H1 (cell line): ENCODE measurements at regions not wholly inside any gene's neighbourhood (a gene's known extent, or its start where the extent isn't known, plus 50 kb on each side); places are given as distances from the start of the nearest gene placed in this dataset.

Source experiments
- CTCF ChIA-PET: fragments of 300-600 bp; sonication (Branson Sonifier 250); formaldehyde crosslinking; loops from one replicate; lab custom pipeline; 2021; ENCODE audit not compliant: partially characterized antibody; lab: Charles Lee
- POLR2A ChIA-PET: fragments of 300-600 bp; sonication (Branson Sonifier 250); formaldehyde crosslinking; loops from one replicate; lab custom pipeline; 2021; ENCODE audit warnings: inconsistent platforms; ENCODE audit not compliant: partially characterized antibody; lab: Charles Lee
- DNase-seq, 2 experiments: peaks; one replicate each; pipeline versions ENCODE4 v3.0.0 to v3.0.0-alpha.2; 2010 to 2022; ENCODE audit warnings: low spot score in 2 of 2, low read depth in 1 of 2, mixed read lengths in 1 of 2
- FAIRE-seq: peaks from 2 replicates; lab custom pipeline; 2011; peaks lifted over from hg19 to GRCh38; lab: Jason Lieb, UNC
- H2AFZ ChIP-seq: 2 replicates; pipeline ENCODE4 v1.8.1; 2012; ENCODE audit warnings: low read length, inconsistent platforms
- H2AK5ac ChIP-seq: 2 replicates; pipeline ENCODE4 v1.6.1; 2013; ENCODE audit warnings: low read depth, low read length
- H2BK120ac ChIP-seq: replicated peaks from 2 replicates; pipeline ENCODE3; 2013; ENCODE audit warnings: low read depth, low read length, inconsistent platforms
- H2BK12ac ChIP-seq: 2 replicates; pipeline ENCODE4 v1.6.1; 2013; ENCODE audit warnings: low read depth, low read length
- H2BK15ac ChIP-seq: 2 replicates; pipeline ENCODE4 v1.6.1; 2013; ENCODE audit warnings: low read length
- H2BK20ac ChIP-seq: 2 replicates; pipeline ENCODE4 v1.6.1; 2013; ENCODE audit warnings: low read length
- H2BK5ac ChIP-seq: 2 replicates; pipeline ENCODE4 v1.6.1; 2013; ENCODE audit warnings: low read depth, low read length
- H3K14ac ChIP-seq: 2 replicates; pipeline ENCODE4 v1.6.1; 2013; ENCODE audit warnings: inconsistent platforms; ENCODE audit not compliant: insufficient read length
- H3K18ac ChIP-seq: 2 replicates; pipeline ENCODE4 v1.6.1; 2013; ENCODE audit warnings: low read length; ENCODE audit errors: extremely low read depth
- H3K23ac ChIP-seq: 2 replicates; pipeline ENCODE4 v1.6.1; 2013; ENCODE audit warnings: inconsistent platforms; ENCODE audit not compliant: insufficient read length
- H3K23me2 ChIP-seq: 2 replicates; pipeline ENCODE4 v1.6.1; 2013; ENCODE audit warnings: low read depth, low read length
- H3K27ac ChIP-seq: 2 replicates; pipeline ENCODE4 v1.6.1; 2011; ENCODE audit warnings: low read depth, low read length, inconsistent platforms
- H3K27me3 ChIP-seq, 4 experiments: replicated peaks in 1 of 4; 1 replicate in 1 of 4; 2 replicates in 3 of 4; pipeline versions ENCODE4 v1.6.1 to v1.8.1; 2011 to 2013; ENCODE audit warnings: low read length in 3 of 4, mild to moderate bottlenecking in 3 of 4, inconsistent platforms in 2 of 4, mixed read lengths in 2 of 4, moderate library complexity in 1 of 4; ENCODE audit not compliant: control insufficient read depth in 3 of 4, insufficient read depth in 3 of 4; ENCODE audit errors: extremely low read depth in 1 of 4
- H3K36me3 ChIP-seq, 4 experiments: 2 replicates each; pipeline versions ENCODE4 v1.6.1 to v1.8.1; 2011 to 2013; ENCODE audit warnings: mild to moderate bottlenecking in 4 of 4, low read length in 3 of 4, moderate library complexity in 2 of 4, control low read depth in 1 of 4, inconsistent platforms in 1 of 4; ENCODE audit not compliant: insufficient read depth in 4 of 4, control insufficient read depth in 2 of 4
- H3K4ac ChIP-seq: replicated peaks from 2 replicates; pipeline ENCODE3; 2013; ENCODE audit warnings: low read length, low read depth, mixed read lengths, inconsistent platforms; ENCODE audit not compliant: insufficient read length
- H3K4me1 ChIP-seq, 4 experiments: replicated peaks in 1 of 4; 1 replicate in 1 of 4; 2 replicates in 3 of 4; pipeline versions ENCODE4 v1.6.1 to v1.8.1; 2011 to 2013; ENCODE audit warnings: low read length in 3 of 4, inconsistent platforms in 2 of 4, mixed read lengths in 1 of 4; ENCODE audit not compliant: insufficient read depth in 4 of 4, control insufficient read depth in 3 of 4
- H3K4me2 ChIP-seq, 2 experiments: 2 replicates each; pipeline versions ENCODE4 v1.6.1 to v1.8.1; 2011 to 2013; ENCODE audit warnings: low read depth in 2 of 2, low read length in 2 of 2, control low read depth in 1 of 2, inconsistent platforms in 1 of 2, mild to moderate bottlenecking in 1 of 2; ENCODE audit not compliant: insufficient read depth in 1 of 2
- H3K4me3 ChIP-seq, 4 experiments: fragments of 200-600, 300-600 bp in 1 of 4; sonication (generic), shearing (Covaris generic), sonication (Bioruptor Twin) in 1 of 4; 2 replicates each; pipeline versions ENCODE4 v1.5.1 to v1.8.1; 2011 to 2016; ENCODE audit warnings: low read length in 4 of 4, low read depth in 3 of 4, control low read depth in 2 of 4, inconsistent platforms in 2 of 4, mild to moderate bottlenecking in 2 of 4, mixed read lengths in 1 of 4, moderate library complexity in 1 of 4; ENCODE audit not compliant: insufficient read depth in 2 of 4; ENCODE audit errors: extremely low read depth in 1 of 4
- H3K56ac ChIP-seq: replicated peaks from 2 replicates; pipeline ENCODE3; 2013; ENCODE audit warnings: low read depth, mild to moderate bottlenecking, mixed read lengths, low read length, inconsistent platforms; ENCODE audit not compliant: insufficient read length
- H3K79me1 ChIP-seq: 2 replicates; pipeline ENCODE4 v1.6.1; 2013; ENCODE audit warnings: low read depth, low read length, control low read depth
- H3K79me2 ChIP-seq, 2 experiments: 2 replicates each; pipeline versions ENCODE4 v1.6.1 to v1.8.1; 2012 to 2013; ENCODE audit warnings: low read length in 2 of 2, mild to moderate bottlenecking in 2 of 2, inconsistent platforms in 1 of 2; ENCODE audit not compliant: insufficient read depth in 2 of 2, control insufficient read depth in 1 of 2
- H3K9ac ChIP-seq, 4 experiments: replicated peaks in 1 of 4; 1 replicate in 1 of 4; 2 replicates in 3 of 4; pipeline versions ENCODE4 v1.6.1 to v1.8.1; 2011 to 2013; ENCODE audit warnings: low read depth in 3 of 4, low read length in 3 of 4, control low read depth in 2 of 4, mild to moderate bottlenecking in 2 of 4, moderate library complexity in 2 of 4, inconsistent platforms in 1 of 4; ENCODE audit errors: extremely low read depth in 1 of 4
- H3K9me3 ChIP-seq, 2 experiments: 2 replicates each; pipeline versions ENCODE4 v1.6.1 to v1.8.1; 2012 to 2013; ENCODE audit warnings: mild to moderate bottlenecking in 2 of 2, moderate library complexity in 2 of 2, control low read depth in 1 of 2, inconsistent platforms in 1 of 2, low read depth in 1 of 2, low read length in 1 of 2, mixed read lengths in 1 of 2; ENCODE audit not compliant: insufficient read depth in 2 of 2
- H4K20me1 ChIP-seq, 2 experiments: replicated peaks in 1 of 2; 2 replicates each; pipeline versions ENCODE3 to v1.8.1; 2011 to 2013; ENCODE audit warnings: inconsistent platforms in 2 of 2, low read length in 2 of 2, mild to moderate bottlenecking in 1 of 2; ENCODE audit not compliant: insufficient read depth in 2 of 2, control insufficient read depth in 1 of 2
- H4K5ac ChIP-seq: 2 replicates; pipeline ENCODE4 v1.6.1; 2013; ENCODE audit warnings: low read length, low read depth, mixed read lengths, inconsistent platforms; ENCODE audit not compliant: insufficient read length
- H4K8ac ChIP-seq: 2 replicates; pipeline ENCODE4 v1.8.0; 2013; ENCODE audit warnings: mild to moderate bottlenecking, moderate library complexity, low read length, inconsistent platforms; ENCODE audit not compliant: insufficient read depth; ENCODE audit errors: extremely low read depth
- H4K91ac ChIP-seq: replicated peaks from 2 replicates; pipeline ENCODE3; 2013; ENCODE audit warnings: low read length, mixed read lengths, inconsistent platforms; ENCODE audit not compliant: insufficient read length
- CHD2 ChIP-seq: IDR thresholded peaks from 2 replicates; pipeline ENCODE4 v1.6.1; 2012; ENCODE audit warnings: low read length, improper control_type of control experiment
- HDAC6 ChIP-seq: IDR thresholded peaks from one replicate; pipeline ENCODE4 v1.7.1; 2012; ENCODE audit warnings: low read depth, mild to moderate bottlenecking, inconsistent platforms, low read length, moderate library complexity
- JUND ChIP-seq: IDR thresholded peaks from 2 replicates; pipeline ENCODE4 v1.6.1; 2011; ENCODE audit warnings: mild to moderate bottlenecking, improper control_type of control experiment, low read length
- KDM5A ChIP-seq: fragments of 200-600 bp; IDR thresholded peaks from 2 replicates; pipeline ENCODE4 v1.7.1; 2012; ENCODE audit warnings: mild to moderate bottlenecking, low read length, inconsistent platforms, mixed read lengths
- NANOG ChIP-seq: IDR thresholded peaks from 2 replicates; pipeline ENCODE4 v1.6.1; 2011; ENCODE audit warnings: low read length, low read depth, mild to moderate bottlenecking, inconsistent platforms; ENCODE audit not compliant: insufficient read depth, poor library complexity, severe bottlenecking
- POLR2A ChIP-seq, 2 experiments: IDR thresholded peaks; 1 replicate in 1 of 2; 2 replicates in 1 of 2; pipeline ENCODE4 v1.6.1; 2011; ENCODE audit warnings: low read depth in 2 of 2, low read length in 2 of 2, mild to moderate bottlenecking in 2 of 2; ENCODE audit errors: control extremely low read depth in 1 of 2
- POU5F1 ChIP-seq: IDR thresholded peaks from 2 replicates; pipeline ENCODE4 v1.6.1; 2011; ENCODE audit warnings: low read depth, mild to moderate bottlenecking, low read length, moderate library complexity
- RNF2 ChIP-seq: fragments of 200-900, 300-1000 bp; sonication (generic); IDR thresholded peaks from 2 replicates; pipeline ENCODE4 v1.7.1; 2016; ENCODE audit warnings: borderline replicate concordance, low read depth, mild to moderate bottlenecking, antibody characterized with exemption, low read length; ENCODE audit not compliant: poor library complexity, severe bottlenecking; ENCODE audit errors: missing control alignments
- SIRT6 ChIP-seq: IDR thresholded peaks from one replicate; pipeline ENCODE4 v1.7.1; 2012; ENCODE audit warnings: low read length, inconsistent platforms
- SP4 ChIP-seq: IDR thresholded peaks from 2 replicates; pipeline ENCODE4 v1.6.1; 2012; ENCODE audit warnings: low read length, inconsistent platforms
- TEAD4 ChIP-seq: IDR thresholded peaks from 2 replicates; pipeline ENCODE4 v1.6.1; 2012; ENCODE audit warnings: low read depth, low read length, inconsistent platforms, mixed read lengths
- YY1 ChIP-seq: IDR thresholded peaks from 2 replicates; pipeline ENCODE4 v1.6.1; 2011; ENCODE audit warnings: low read depth, mild to moderate bottlenecking, low read length
- ZNF274 ChIP-seq: IDR thresholded peaks from 2 replicates; pipeline ENCODE4 v1.7.0; 2012; ENCODE audit warnings: low read length, borderline replicate concordance; ENCODE audit errors: extremely low read depth
- WGBS, 2 experiments: shearing (Covaris generic) in 1 of 2; methylation state at CpG; one replicate each; pipeline versions ENCODE4 v1.1.6 to v1.1.7; 2013 to 2015; ENCODE audit warnings: low lambda C conversion rate in 2 of 2, mixed read lengths in 2 of 2, inconsistent platforms in 1 of 2, low coverage in 1 of 2, missing lambda C conversion rate in 1 of 2; ENCODE audit not compliant: insufficient replicate concordance in 2 of 2, insufficient coverage in 1 of 2, insufficient read length in 1 of 2; ENCODE audit errors: extremely low coverage in 1 of 2, missing lambda C conversion rate in 1 of 2; 5-methylcytosine and 5-hydroxymethylcytosine counted together

- Histone ChIP-seq H3K18ac (no peak overlapping the region), H3K27ac (no peak overlapping the region), H3K23ac (no peak overlapping the region), H3K79me2 (no peaks in the 10 kb centered on the region), H2AK5ac (no peak overlapping the region), H2BK120ac (no peak overlapping the region), H3K36me3 (no peaks in the 10 kb centered on the region; a peak in 1 of 8 replicates), H3K9me3 (no peaks in the 10 kb centered on the region), H4K8ac (no peak overlapping the region), H3K4me1 (peaks cover 0 to 10% (median 2%) of the 10 kb centered on the region in 4 experiments; a peak in 2 of 7 replicates), H2AFZ (peak overlapping the region; percentile 97), H2BK5ac (no peak overlapping the region), H4K91ac (no peak overlapping the region), H3K14ac (no peak overlapping the region), H3K4ac (no peak overlapping the region), H2BK20ac (no peak overlapping the region), H3K4me2 (0 out of 4 replicates have a peak overlapping the region, but pooled peaks of 1 of the 2 experiments have one; percentile 22), H4K5ac (no peak overlapping the region), H3K4me3 (no peak overlapping the region), H3K79me1 (no peaks in the 10 kb centered on the region), H3K23me2 (no peaks in the 10 kb centered on the region), H3K56ac (no peak overlapping the region), H4K20me1 (no peaks in the 10 kb centered on the region), H2BK12ac (no peak overlapping the region), H2BK15ac (no peak overlapping the region), H3K27me3 (no peaks in the 10 kb centered on the region), H3K9ac (no peak overlapping the region; a peak in 2 of 7 replicates)
- CTCF ChIA-PET: interaction anchor here (1.0 to 1.1 kb wide), 2 partner anchors 15 to 29 kb away, joined by 3 to 6 read pairs; no protein-coding TSS in a partner anchor
- DNase-seq (no peak), FAIRE-seq (no peak)
- 79% methylated on average over 25 of the region's 25 CpGs; no CpG with 5 or more reads in 1 of the 2 experiments for WGBS, 2 experiments
- POLR2A ChIA-PET: no interaction called here
- TF ChIP-seq YY1 (no peak), SP4 (no peak), TEAD4 (no peak), SIRT6 (no peak), POLR2A (IDR thresholded peaks at IDR 0.05; ENCODE audit: control extremely low read depth in 1 of 2, low read depth in 2 of 2, low read length in 2 of 2) (no peak), POU5F1 (no peak), RNF2 (no peak), HDAC6 (no peak), JUND (no peak), NANOG (no peak), ZNF274 (no peak), KDM5A (no peak), CHD2 (no peak)
Observed at GRCh38 chr3:66153481-66154443, 67.0 kb upstream of the SLC25A26 start.
